HL-60/S4 treated with retinoic acid at 250 ng/mL for 4 days and 3 days (cell line): ENCODE measurements at regions not wholly inside any gene's neighbourhood (a gene's known extent, or its start where the extent isn't known, plus 50 kb on each side); places are given as distances from the start of the nearest gene placed in this dataset.

Experiments used
- in situ Hi-C: fragments of 300-500 bp; cut with MboI; formaldehyde crosslinking; loops from 2 replicates; pipeline ENCODE4 v1.7.0; 2022; ENCODE audit warnings: low sequenced_read_pairs

DNA sequence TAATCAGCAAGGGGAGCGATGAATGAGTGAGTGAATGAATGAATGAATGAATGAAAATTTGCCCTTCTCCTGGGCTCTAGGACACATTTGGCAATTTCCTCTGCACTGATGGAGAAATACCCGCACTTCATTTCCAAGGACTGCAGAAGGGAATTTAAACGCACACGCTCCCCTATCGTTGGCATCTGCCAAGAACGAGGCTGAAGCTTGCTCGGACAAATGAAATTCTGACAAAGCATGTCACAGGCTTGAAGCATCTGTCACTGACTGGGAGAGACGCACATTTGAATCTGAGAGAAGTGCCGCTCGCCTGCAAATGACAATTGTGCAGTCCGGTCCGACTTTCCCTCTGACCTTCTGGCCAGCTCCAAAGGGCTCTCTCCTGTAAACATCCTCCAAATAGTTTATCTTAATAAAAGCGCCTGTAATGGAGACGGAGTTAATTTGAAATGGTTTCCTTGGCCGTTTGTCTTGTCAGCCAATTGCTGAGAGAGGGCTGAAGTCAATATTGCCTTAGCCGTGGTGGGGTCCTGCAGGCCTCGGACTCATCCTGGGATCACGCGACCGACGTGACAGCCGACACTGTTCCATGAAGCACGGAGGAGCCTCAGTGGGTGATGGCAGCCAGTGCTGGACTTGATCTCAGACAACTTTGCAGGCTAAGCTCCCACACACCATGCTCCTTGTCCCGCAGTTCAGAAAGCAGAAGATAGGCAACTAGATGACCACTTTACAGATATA, 260.7 kb downstream of the MN1 start:
- in situ Hi-C loops = no loop called here

DNA sequence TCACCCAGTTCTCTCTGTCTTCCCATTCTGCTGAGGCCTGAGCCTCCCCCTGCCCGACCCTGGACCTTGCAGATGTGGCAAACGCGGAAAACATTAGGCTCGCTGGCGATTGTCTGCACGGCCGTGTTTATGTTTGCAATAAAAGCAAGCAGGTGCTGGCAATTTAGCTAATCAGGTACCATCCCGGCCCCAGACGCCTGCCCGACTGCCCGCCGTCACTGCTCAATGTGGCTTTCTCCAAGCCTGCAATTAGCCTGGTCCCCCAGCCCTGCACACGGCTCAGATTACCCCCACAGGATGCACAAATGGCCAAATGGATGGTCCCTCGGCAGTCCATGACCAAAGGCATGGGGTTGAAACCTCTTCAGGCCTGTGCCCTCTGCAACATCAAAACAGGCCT, 259.7 kb downstream of the MN1 start:
- in situ Hi-C loops = no loop called here

DNA sequence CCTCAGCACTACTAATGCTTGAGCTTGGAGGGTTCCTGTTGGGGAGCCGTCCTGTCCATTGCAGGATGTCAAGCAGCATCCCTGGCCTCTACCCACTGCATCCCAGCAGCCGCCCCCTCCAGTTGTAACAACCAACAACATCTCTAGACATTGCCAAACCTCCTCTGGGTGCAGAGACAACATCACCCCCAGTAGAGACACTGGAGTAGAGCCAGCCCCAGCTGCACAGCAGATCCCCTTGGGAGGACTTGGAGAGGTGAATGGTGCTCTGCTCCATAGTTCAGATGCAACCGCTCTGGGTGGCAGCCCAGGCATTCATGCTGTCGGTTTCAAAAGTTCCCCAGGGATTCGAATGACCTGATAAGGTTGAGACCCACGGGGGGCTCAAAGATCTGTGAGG, 259.0 kb downstream of the MN1 start:
- in situ Hi-C loops = no loop called here

DNA sequence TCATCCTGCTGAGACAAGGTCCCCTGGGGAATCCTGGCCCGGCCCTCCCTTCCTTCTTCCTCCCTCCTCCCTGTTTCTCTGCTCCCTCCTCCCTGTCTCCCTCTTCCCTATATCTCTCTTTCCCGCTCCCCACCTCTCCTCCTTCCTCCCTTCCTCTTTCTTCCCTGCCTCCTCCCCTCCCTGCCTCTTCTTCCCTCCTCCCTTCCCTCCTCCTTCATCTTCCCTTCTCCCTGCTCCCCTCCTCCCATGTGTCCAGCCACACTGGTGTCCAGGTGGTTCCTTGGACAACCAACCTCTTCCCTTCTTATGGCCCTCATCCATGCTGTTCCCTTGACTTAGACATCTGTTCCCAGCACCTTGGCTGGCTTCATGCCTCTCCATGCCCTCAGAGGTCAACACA, 258.1 kb downstream of the MN1 start:
- in situ Hi-C loops = no loop called here

DNA sequence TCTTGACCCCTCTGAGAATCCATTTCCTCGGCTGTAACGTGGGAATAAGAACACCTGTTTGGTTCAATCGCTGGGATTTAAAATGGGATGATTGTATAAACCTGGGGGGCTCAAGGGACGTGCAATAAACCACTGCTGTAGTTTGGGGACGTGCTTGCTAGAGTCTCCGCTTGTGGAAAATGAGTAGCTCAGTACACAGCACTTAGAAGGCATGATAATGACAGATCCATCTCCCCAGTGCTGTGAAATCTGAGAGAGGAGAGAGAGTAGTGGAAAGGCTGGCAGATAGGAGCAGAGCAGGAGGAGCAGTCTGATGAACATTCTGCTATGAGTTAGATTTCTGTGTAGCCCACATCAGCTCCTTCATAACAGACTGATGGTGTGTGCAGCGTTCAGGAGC, 256.5 kb downstream of the MN1 start:
- in situ Hi-C loops = no loop called here

DNA sequence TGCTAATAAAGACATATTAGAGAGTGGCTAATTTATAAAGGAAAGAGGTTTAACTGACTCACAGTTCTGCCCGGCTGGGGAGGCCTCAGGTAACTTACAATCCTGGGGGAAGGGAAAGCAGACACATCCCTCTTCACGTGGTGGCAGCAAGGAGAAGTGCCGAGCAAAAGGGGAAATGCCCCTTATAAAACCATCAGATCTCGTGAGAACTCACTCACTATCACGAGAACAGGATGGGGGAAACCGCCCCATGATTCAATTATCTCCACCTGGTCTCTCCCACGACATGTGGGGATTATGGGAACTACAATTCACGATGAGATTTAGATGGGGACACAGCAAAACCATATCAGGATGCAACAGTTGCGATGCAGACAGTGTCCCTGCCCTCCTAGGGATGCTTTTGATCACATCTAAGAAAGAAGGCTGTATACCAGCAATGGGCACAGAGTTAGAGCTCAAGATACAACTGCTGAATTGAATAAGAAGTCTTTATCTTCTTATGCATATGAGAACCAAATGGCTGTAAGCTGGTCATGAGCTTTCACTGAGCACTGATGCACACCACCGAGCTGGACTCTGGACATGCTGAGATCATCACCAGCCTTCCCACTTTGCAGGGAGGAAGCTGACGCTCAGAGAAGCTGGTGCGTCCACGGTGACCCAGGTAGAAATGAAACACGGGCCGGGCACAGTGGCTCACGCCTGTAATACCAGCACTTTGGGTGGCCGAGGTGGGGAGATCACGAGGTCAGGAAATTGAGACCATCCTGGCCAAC, 255.2 kb downstream of the MN1 start:
- in situ Hi-C loops = no loop called here

DNA sequence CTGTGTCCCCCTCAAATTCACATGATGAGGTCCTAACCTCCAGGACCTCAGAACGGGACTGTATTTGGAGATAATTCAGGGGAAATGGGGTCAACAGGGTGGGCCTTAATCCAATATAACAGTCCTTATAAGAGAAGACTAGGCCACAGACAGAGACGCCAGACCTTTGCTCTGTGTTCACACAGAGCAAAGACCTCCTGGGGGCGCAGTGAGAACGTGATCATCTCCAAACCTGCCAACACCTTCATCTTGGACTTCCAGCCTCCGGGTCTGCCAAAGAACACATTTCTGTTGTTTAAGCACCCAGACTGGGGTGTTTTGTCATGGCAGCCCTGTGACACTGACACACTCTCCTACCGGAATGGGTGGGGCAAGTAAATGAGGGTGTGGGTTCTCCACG, 250.2 kb downstream of the MN1 start:
- in situ Hi-C loops = loop anchor here (10.0 kb wide), 1 partner anchor 63 kb away; no protein-coding TSS in a partner anchor

DNA sequence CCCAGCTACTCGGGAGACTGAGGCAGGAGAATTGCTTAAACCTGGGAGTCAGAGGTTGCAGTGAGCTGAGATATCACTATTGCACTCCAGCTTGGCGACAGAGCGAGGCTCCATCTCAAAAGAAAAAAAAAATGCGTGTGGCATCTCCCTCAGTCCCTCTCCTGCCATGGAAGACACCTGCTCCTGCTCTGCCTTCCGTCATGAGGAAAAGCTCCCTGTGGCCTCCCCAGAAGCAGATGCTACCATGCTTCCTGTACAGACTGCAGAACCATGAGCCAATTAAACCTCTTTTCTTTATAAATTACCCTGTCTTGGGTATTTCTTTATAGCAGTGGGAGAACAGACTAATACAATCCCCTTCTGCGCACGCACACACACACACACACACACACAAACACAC, 249.4 kb downstream of the MN1 start:
- in situ Hi-C loops = loop anchor here (10.0 kb wide), 1 partner anchor 63 kb away; no protein-coding TSS in a partner anchor

DNA sequence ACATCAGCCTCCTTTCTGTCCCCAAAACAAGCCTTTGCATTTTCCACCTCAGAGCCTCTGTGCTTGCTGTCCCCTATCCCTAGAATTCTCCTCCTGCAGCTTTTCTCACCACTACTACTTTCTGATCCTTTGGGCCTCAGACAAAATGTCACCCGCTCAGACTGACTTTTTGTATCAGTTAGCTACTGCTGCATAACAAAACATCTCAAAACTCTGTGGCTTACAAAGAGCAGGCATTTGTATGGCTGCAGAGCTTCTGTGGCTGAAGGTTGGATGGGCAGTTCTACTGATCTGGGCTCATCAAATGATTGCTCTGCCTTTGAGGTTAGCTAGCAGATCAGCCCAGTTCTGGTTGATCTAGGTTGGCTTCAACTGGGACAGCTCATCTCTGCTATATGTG, 248.7 kb downstream of the MN1 start:
- in situ Hi-C loops = loop anchor here (10.0 kb wide), 1 partner anchor 62 kb away; no protein-coding TSS in a partner anchor

DNA sequence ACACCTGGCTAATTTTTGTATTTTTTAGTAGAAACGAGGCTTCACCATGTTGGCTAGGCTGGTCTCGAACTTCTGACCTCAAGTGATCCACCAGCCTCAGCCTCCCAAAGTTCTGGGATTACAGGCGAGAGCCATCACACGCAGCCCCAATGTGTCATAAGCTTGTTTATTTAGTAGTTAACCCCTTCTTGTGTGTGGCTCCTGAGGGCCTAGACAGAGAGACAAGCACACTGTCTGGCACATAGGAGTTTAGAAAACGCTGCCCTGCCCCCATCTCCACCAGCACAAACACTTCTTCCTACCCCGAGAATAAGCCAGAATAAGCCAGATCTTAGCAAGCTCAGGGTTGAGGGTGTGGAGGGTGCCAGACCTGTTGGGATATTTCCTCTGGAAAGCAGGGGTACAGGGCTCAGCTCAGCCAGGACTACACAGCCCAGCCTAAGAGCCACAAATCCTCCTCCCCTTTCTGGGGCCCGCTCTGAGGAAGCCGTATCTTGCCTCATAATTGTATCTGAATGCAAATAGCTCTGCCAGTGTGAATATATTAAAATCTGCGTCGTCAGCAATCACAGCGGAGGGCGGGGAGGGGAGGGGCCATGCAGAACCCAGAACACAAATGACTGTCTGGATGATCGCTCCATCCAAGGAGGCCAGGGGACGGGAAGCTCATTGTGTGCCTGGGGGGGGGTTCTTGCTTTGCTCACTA, 247.3 kb downstream of the MN1 start:
- in situ Hi-C loops = loop anchor here (10.0 kb wide), 1 partner anchor 61 kb away; no protein-coding TSS in a partner anchor

DNA sequence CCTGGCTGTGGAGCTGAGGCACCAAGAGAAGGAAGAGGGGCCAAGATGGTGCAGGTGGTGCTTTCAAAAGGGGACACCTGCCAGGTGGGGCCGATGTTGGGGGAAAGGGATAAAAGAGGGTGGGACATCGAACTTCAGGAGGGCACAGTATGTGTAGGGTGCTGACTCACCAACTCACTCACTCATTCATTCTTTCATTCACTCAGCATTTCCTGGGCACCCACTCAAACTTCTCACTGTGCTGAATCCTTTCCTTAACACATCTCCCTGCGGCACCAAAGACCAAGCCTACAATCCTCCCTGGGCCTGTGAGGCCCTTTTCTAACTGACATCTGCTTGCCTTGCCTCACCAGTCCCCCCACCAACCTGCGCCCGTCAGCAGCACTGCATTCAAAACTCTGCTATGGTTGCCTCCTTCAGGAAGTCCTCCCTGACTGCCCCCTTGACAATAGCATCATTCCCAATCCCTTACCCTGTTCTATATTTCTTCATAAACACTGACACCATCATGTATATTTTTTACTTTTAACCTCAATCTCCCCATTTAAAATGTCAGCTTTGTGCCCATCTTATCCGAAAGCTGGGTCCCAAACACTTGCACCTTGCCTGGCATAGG, 246.6 kb downstream of the MN1 start:
- in situ Hi-C loops = loop anchor here (10.0 kb wide), 1 partner anchor 60 kb away; no protein-coding TSS in a partner anchor

DNA sequence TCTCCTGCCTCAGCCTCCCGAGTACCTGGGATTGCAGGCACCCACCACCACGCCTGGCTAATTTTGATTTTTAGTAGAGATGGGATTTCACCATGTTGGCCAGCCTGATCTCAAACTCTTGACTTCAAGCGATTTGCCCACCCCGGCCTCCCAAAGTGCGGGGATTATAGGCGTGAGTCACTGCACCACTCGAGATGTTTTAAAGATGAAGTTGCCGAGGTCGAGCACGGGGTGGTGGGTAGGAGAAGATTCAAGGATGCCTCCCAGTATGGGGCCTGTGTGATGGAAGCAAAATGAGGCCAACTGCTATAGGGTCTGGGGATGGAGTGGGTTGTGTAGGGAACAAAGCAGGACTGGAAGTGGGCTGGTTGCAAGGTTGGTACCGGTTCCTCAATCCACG, 245.2 kb downstream of the MN1 start:
- in situ Hi-C loops = loop anchor here (10.0 kb wide), 1 partner anchor 58 kb away; no protein-coding TSS in a partner anchor

DNA sequence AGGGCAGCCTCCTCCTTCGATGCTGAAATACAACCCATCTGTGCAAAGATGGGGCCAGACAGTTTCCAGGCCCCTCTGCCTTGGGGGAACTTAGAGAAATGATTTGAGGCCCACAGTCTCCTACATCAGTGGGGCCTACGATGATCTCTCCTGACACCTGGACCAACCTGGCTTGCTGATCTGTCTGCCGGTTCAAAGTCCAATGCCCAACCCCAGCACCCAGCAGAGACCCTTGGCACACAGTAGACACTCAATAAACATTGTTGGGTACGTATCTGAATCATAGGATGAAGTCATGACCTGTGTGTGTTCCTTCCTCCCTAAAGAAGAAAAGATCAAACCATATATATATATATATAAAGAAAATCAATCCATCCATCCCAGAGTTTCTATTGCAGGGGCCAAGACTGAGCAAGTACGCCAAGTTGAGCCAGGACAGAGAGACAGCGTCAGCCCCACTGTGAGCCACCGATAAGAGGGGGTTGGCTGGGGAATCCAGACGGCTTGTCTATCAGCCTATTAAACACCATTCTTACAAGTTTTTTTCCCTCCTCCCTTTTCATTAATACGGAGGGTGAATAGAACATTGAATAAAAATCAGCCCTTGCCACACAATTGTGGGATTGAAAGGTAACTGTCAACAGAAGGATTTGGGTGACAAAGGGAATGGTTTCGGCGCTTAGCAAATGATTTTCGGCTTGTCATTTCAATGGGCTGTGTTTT, 244.1 kb downstream of the MN1 start:
- in situ Hi-C loops = loop anchor here (10.0 kb wide), 1 partner anchor 57 kb away; no protein-coding TSS in a partner anchor

DNA sequence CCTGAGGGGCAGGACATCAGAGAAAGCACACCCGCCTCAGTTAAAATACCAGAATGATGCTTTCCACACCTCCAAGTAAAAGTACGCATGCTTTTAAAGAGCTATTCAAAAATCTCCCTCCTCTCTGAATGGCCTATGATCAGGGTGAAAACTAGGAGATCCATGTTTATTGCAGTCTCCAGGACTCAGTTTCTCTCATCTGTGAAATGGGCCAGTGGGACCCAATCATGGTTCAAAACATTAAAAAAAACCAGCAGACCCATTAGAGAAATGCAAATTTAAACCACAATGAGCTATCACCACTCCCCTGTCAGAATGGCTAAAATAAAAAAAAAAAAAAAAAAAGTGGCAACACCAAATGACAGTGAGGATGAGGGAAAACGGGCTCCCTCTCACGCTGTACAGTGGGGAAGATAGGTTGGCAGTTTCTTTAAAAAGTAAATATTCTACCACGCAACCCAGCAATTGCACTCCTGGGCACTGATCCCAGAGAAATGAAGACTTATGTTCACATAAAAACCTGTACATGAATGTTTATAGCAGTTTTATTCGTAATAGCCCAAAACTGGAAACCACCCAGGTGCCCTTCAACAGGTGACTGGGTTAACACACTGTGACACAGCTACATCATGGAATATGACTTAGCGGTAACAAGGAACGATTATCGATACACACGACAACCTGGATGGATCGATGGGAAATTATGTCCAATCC, 242.7 kb downstream of the MN1 start:
- in situ Hi-C loops = loop anchor here (10.0 kb wide), 1 partner anchor 56 kb away; no protein-coding TSS in a partner anchor

DNA sequence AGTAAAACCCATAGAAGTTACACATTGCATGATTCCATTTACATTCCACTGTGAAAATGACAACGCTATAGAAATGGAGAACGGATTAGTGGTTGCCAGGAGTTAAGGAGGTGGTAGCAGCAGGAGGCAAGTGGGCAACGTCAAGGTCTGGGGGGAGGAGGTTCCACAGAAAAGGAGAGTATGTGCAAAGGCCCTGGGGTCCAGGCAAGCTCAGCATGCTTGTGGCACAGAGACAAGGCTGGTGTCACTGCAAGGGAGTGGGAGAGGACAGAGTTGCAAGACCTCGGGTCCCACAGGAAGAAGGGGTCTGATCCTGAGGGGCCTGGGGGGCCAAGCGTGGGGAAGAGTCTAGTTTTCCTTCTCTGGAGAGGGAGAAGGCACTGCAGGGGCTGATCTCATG, 240.8 kb downstream of the MN1 start:
- in situ Hi-C loops = no loop called here

DNA sequence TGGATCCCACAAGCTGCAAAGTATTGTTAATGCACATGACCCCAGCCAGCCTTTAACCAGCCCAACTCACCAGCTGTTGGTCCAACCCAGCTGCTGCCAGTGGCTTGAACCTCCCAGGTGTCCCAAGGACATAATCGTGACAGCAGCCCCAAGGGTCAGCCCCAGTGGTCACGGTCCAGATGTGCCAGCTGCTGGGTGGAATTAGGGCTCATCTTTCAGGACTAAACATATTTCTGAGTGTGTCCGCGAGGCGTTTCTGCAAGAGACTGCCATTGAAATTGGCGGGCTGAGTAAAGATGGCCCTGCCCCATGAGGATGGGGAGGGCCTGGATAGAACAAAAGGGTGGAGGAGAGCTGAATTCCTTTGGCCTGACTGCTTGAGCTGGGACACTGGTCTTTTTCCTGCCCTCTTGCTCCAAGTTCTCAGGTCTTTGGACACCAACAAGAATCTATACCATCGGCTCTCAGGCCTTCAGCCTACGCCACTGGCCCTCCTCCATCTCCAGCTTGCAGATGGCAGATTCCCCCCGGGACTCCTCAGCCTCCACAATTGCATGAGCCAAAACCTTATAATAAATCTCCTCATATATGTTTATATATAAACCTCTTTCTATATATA, 240.2 kb downstream of the MN1 start:
- in situ Hi-C loops = no loop called here

DNA sequence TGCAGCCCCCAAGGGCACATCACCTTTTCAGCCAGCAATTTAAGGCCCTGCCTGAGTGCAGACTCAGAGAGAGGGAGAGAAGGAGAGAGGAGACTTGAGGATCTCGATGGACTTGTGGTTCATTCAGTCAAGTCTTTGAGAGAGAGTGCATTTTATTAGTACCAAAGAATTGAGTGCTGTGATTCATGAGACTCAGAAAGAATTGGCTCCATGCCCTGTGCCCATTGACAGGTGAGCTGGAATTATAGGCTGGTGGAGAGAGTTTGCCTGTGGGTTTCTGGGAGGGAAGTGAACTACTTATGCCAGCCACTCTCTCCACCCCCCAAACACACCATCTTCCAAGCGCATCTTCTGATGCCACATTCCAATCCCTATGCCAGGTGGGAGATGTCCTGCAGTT, 236.8 kb downstream of the MN1 start:
- in situ Hi-C loops = no loop called here

DNA sequence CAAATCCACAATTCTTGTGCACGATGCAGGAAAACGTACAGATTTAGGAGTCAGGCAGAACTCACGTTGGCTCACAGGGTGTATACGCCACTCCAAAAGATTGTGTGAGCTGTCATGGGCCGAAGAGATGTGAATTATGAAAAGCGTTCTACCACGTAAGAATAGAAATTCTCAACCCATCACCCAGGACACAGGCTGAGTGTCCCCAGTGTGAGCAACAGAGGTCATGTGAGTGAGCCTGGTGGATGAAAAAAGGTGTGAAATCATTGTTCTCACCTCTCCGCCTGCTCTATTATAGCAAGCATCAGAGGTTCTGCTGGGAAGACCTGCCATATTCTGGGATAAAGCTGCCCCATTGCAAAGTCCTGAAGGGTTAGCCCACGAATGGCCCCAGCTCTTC, 235.0 kb downstream of the MN1 start:
- in situ Hi-C loops = no loop called here

DNA sequence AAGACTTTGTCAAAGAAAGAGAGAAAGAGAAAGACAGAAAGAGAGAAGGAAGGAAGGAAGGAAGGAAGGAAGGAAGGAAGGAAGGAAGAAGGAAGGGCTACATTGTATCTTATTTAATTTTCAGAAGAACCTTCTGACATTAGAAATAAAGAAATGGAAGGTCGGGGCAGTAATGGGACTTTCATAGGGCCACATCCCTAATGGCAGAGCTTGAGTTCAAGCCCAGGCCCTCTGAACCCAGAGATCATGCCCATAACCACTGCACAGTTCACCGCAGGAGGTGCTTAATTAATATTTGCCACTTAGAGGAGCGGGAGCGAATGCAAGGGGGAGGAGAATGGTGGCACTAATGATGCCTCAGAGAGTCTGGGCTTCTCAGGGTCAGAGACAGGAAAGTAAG, 233.3 kb downstream of the MN1 start:
- in situ Hi-C loops = no loop called here
